Mesenchymal stem cell (in vitro differentiated cells and primary cell): ENCODE measurements at regions not wholly inside any gene's neighbourhood (a gene's known extent, or its start where the extent isn't known, plus 50 kb on each side); places are given as distances from the start of the nearest gene placed in this dataset.

Source experiments
- DNase-seq: peaks from one replicate; pipeline ENCODE4 v3.0.0-alpha.2; 2013
- H2AFZ ChIP-seq: one replicate; pipeline ENCODE4 v1.6.1; 2013; ENCODE audit warnings: low read depth, mild to moderate bottlenecking, control low read depth, inconsistent platforms, low read length, moderate library complexity
- H2AK5ac ChIP-seq: 2 replicates; pipeline ENCODE4 v1.6.1; 2013; ENCODE audit warnings: low read length, moderate library complexity, mild to moderate bottlenecking, inconsistent platforms; ENCODE audit not compliant: severe bottlenecking
- H2BK120ac ChIP-seq: one replicate; pipeline ENCODE4 v1.6.1; 2013; ENCODE audit warnings: low read depth, mild to moderate bottlenecking, inconsistent platforms, low read length, moderate library complexity
- H2BK12ac ChIP-seq, 2 experiments: one replicate each; pipeline ENCODE4 v1.6.1; 2013; ENCODE audit warnings: inconsistent platforms in 2 of 2, low read length in 2 of 2, mild to moderate bottlenecking in 2 of 2, moderate library complexity in 2 of 2, control low read depth in 1 of 2
- H2BK15ac ChIP-seq: one replicate; pipeline ENCODE4 v1.6.1; 2013; ENCODE audit warnings: mild to moderate bottlenecking, low read depth, inconsistent platforms; ENCODE audit not compliant: poor library complexity, severe bottlenecking
- H2BK5ac ChIP-seq: 2 replicates; pipeline ENCODE4 v1.6.1; 2013; ENCODE audit warnings: low read depth, mild to moderate bottlenecking, low read length, control low read depth, inconsistent platforms; ENCODE audit not compliant: poor library complexity, severe bottlenecking
- H3K14ac ChIP-seq, 2 experiments: one replicate each; pipeline ENCODE4 v1.6.1; 2013; ENCODE audit warnings: inconsistent platforms in 2 of 2, low read length in 2 of 2, control low read depth in 1 of 2, mild to moderate bottlenecking in 1 of 2, moderate library complexity in 1 of 2
- H3K18ac ChIP-seq, 2 experiments: one replicate each; pipeline ENCODE4 v1.6.1; 2013; ENCODE audit warnings: inconsistent platforms in 2 of 2, low read length in 2 of 2, control low read depth in 1 of 2, low read depth in 1 of 2, mild to moderate bottlenecking in 1 of 2
- H3K23ac ChIP-seq, 2 experiments: one replicate each; pipeline ENCODE4 v1.6.1; 2013; ENCODE audit warnings: inconsistent platforms in 2 of 2, low read length in 2 of 2, mild to moderate bottlenecking in 2 of 2, moderate library complexity in 2 of 2, control low read depth in 1 of 2
- H3K27ac ChIP-seq: 2 replicates; pipeline ENCODE4 v1.5.1; 2013; ENCODE audit warnings: mild to moderate bottlenecking, moderate library complexity, low read length, control low read depth, inconsistent platforms; ENCODE audit not compliant: poor library complexity, severe bottlenecking
- H3K27me3 ChIP-seq, 2 experiments: 2 replicates each; pipeline versions ENCODE4 v1.6.1 to v1.7.0; 2013; ENCODE audit warnings: low read length in 2 of 2, mild to moderate bottlenecking in 2 of 2, moderate library complexity in 2 of 2, control low read depth in 1 of 2, inconsistent platforms in 1 of 2; ENCODE audit not compliant: control insufficient read depth in 1 of 2, insufficient read depth in 1 of 2
- H3K36me3 ChIP-seq, 2 experiments: 2 replicates each; pipeline versions ENCODE4 v1.6.1 to v1.7.0; 2013; ENCODE audit warnings: low read length in 2 of 2, control low read depth in 1 of 2, inconsistent platforms in 1 of 2, low read depth in 1 of 2, mild to moderate bottlenecking in 1 of 2; ENCODE audit not compliant: insufficient read depth in 2 of 2, control insufficient read depth in 1 of 2
- H3K4ac ChIP-seq, 2 experiments: one replicate each; pipeline ENCODE4 v1.6.1; 2013; ENCODE audit warnings: inconsistent platforms in 2 of 2, low read length in 2 of 2, mild to moderate bottlenecking in 2 of 2, moderate library complexity in 2 of 2, control low read depth in 1 of 2, low read depth in 1 of 2
- H3K4me1 ChIP-seq: 2 replicates; pipeline ENCODE4 v1.6.1; 2013; ENCODE audit warnings: low read depth, low read length, control low read depth; ENCODE audit not compliant: control insufficient read depth, insufficient read depth
- H3K4me2 ChIP-seq: 2 replicates; pipeline ENCODE4 v1.6.1; 2013; ENCODE audit warnings: low read length, mild to moderate bottlenecking, inconsistent platforms; ENCODE audit not compliant: poor library complexity, severe bottlenecking
- H3K4me3 ChIP-seq, 2 experiments: 2 replicates each; pipeline versions ENCODE4 v1.5.1 to v1.7.0; 2013; ENCODE audit warnings: low read length in 2 of 2, mild to moderate bottlenecking in 2 of 2, control low read depth in 1 of 2, low read depth in 1 of 2; ENCODE audit not compliant: insufficient read depth in 1 of 2
- H3K79me1 ChIP-seq: replicated peaks from 2 replicates; pipeline ENCODE4 v1.6.1; 2013; ENCODE audit warnings: mild to moderate bottlenecking, control low read depth, low read length, inconsistent platforms; ENCODE audit not compliant: poor library complexity, severe bottlenecking
- H3K9ac ChIP-seq: 2 replicates; pipeline ENCODE4 v1.7.0; 2013; ENCODE audit warnings: mild to moderate bottlenecking, low read length, moderate library complexity
- H3K9me3 ChIP-seq: 2 replicates; pipeline ENCODE4 v1.7.0; 2013; ENCODE audit warnings: mild to moderate bottlenecking, low read length; ENCODE audit not compliant: control insufficient read depth
- H4K8ac ChIP-seq: one replicate; pipeline ENCODE4 v1.6.1; 2013; ENCODE audit warnings: inconsistent platforms, mild to moderate bottlenecking, low read length, moderate library complexity
- H4K91ac ChIP-seq: one replicate; pipeline ENCODE4 v1.6.1; 2013; ENCODE audit warnings: mild to moderate bottlenecking, low read length, inconsistent platforms
- WGBS: methylation state at CpG from one replicate; pipeline ENCODE4 v1.1.7; 2013; ENCODE audit warnings: mixed read lengths; 5-methylcytosine and 5-hydroxymethylcytosine counted together

GRCh38 chr4:129490516-129490915, 394.6 kb downstream of the C4orf33 start:
- Histone ChIP-seq H2BK15ac (no peak overlapping the region), H3K27me3 (no peaks in the 10 kb centered on the region), H3K14ac (no peak overlapping the region), H3K27ac (no peak overlapping the region), H3K79me1 (no peaks in the 10 kb centered on the region), H3K23ac (no peak overlapping the region), H3K4me2 (no peak overlapping the region), H3K36me3 (no peaks in the 10 kb centered on the region), H3K9ac (no peak overlapping the region), H3K4me3 (no peak overlapping the region), H2BK5ac (no peak overlapping the region), H3K4me1 (no peaks in the 10 kb centered on the region), H4K91ac (no peak overlapping the region), H2BK120ac (no peak overlapping the region), H3K18ac (no peak overlapping the region), H2AK5ac (no peak overlapping the region), H2AFZ (no peak overlapping the region), H3K4ac (no peak overlapping the region), H4K8ac (no peak overlapping the region), H2BK12ac (no peak overlapping the region), H3K9me3 (no peaks in the 10 kb centered on the region)
- 17% methylated on average over 1 of the region's 1 CpG for WGBS
- no peak for DNase-seq

DNA sequence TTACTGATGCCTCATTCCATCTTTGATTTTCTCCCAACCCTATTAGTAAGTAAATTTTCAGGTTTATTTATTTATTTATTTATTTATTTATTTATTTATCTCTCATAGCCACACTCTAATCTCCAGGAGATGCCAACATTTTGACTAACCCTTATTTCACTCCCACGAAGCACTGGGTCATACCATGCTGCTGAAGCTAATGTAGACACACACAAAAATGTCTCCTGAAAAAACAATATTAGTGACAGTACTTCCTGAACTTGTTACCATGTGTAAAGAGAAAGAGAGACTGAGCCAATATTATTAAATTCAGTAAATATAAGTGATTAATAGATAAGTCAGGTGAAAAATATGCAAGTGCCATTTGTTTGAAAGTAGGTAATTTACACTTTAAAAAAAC, 402.7 kb downstream of the C4orf33 start:
- Histone ChIP-seq H3K27me3 (no peaks in the 10 kb centered on the region), H3K14ac (no peak overlapping the region), H3K79me1 (no peaks in the 10 kb centered on the region), H3K27ac (no peak overlapping the region), H4K8ac (no peak overlapping the region), H2AFZ (no peak overlapping the region), H3K36me3 (no peaks in the 10 kb centered on the region), H3K4me1 (no peaks in the 10 kb centered on the region), H3K9me3 (no peaks in the 10 kb centered on the region), H3K4ac (no peak overlapping the region), H2AK5ac (no peak overlapping the region), H2BK120ac (no peak overlapping the region), H2BK5ac (no peak overlapping the region), H2BK15ac (no peak overlapping the region), H2BK12ac (no peak overlapping the region), H3K4me3 (no peak overlapping the region), H3K18ac (no peak overlapping the region), H4K91ac (no peak overlapping the region), H3K9ac (no peak overlapping the region), H3K4me2 (no peak overlapping the region), H3K23ac (no peak overlapping the region)
- DNase-seq: no peak
- 29% methylated on average over 1 of the region's 1 CpG for WGBS

GRCh38 chr4:129514852-129515251, 418.9 kb downstream of the C4orf33 start:
- no peak overlapping the region for H3K9ac ChIP-seq
- H3K4ac ChIP-seq: no peak overlapping the region
- no peak overlapping the region for H2BK5ac ChIP-seq
- no peak overlapping the region for H2BK15ac ChIP-seq
- no peak overlapping the region for H3K4me2 ChIP-seq
- no peaks in the 10 kb centered on the region for H3K27me3 ChIP-seq
- no peaks in the 10 kb centered on the region for H3K36me3 ChIP-seq
- no peak overlapping the region for H2AK5ac ChIP-seq
- no peak overlapping the region for H3K4me3 ChIP-seq
- no peak overlapping the region for H4K8ac ChIP-seq
- no peaks in the 10 kb centered on the region for H3K9me3 ChIP-seq
- DNase-seq: no peak
- no peak overlapping the region for H2BK120ac ChIP-seq
- H3K14ac ChIP-seq: no peak overlapping the region
- no peak overlapping the region for H3K18ac ChIP-seq
- H2BK12ac ChIP-seq: no peak overlapping the region
- no peak overlapping the region for H2AFZ ChIP-seq
- no peak overlapping the region for H3K27ac ChIP-seq
- H3K79me1 ChIP-seq: no peaks in the 10 kb centered on the region
- no peak overlapping the region for H4K91ac ChIP-seq
- H3K4me1 ChIP-seq: no peaks in the 10 kb centered on the region
- H3K23ac ChIP-seq: no peak overlapping the region

GRCh38 chr4:129515356-129515755, 419.4 kb downstream of the C4orf33 start:
- no peaks in the 10 kb centered on the region for H3K9me3 ChIP-seq
- no peak overlapping the region for H3K14ac ChIP-seq
- no peak overlapping the region for H3K4ac ChIP-seq
- no peak overlapping the region for H2BK5ac ChIP-seq
- no peak overlapping the region for H2BK12ac ChIP-seq
- H4K91ac ChIP-seq: no peak overlapping the region
- no peaks in the 10 kb centered on the region for H3K4me1 ChIP-seq
- H2BK15ac ChIP-seq: no peak overlapping the region
- no peak overlapping the region for H4K8ac ChIP-seq
- no peaks in the 10 kb centered on the region for H3K27me3 ChIP-seq
- no CpG with 5 or more reads among the region's 1 CpG for WGBS
- H2AFZ ChIP-seq: no peak overlapping the region
- H2AK5ac ChIP-seq: no peak overlapping the region
- H3K4me2 ChIP-seq: no peak overlapping the region
- H3K27ac ChIP-seq: no peak overlapping the region
- H3K9ac ChIP-seq: no peak overlapping the region
- no peak overlapping the region for H2BK120ac ChIP-seq
- H3K36me3 ChIP-seq: no peaks in the 10 kb centered on the region
- no peak overlapping the region for H3K23ac ChIP-seq
- no peaks in the 10 kb centered on the region for H3K79me1 ChIP-seq
- DNase-seq: no peak
- no peak overlapping the region for H3K4me3 ChIP-seq
- no peak overlapping the region for H3K18ac ChIP-seq
